Testis (tissue), 2 donors: ENCODE measurements at regions not wholly inside any gene's neighbourhood (a gene's known extent, or its start where the extent isn't known, plus 50 kb on each side); places are given as distances from the start of the nearest gene placed in this dataset.

ENCODE experiments used
- POLR2A ChIP-seq: fragments of 450-650 bp; IDR thresholded peaks from one replicate; pipeline ENCODE4 v1.6.1; 2017; ENCODE audit warnings: antibody characterized with exemption, mild to moderate bottlenecking, moderate library complexity
- TF ChIP-seq, protein P1 (sequence below), 3 experiments: fragments of 450-650 bp in 2 of 3; fragments of 200-600 bp in 1 of 3; sonication (generic) in 1 of 3; IDR thresholded peaks; one replicate each; pipeline ENCODE4 v1.5.1; 2016 to 2019; ENCODE audit warnings: antibody characterized with exemption in 3 of 3, mild to moderate bottlenecking in 2 of 3, moderate library complexity in 1 of 3

DNA sequence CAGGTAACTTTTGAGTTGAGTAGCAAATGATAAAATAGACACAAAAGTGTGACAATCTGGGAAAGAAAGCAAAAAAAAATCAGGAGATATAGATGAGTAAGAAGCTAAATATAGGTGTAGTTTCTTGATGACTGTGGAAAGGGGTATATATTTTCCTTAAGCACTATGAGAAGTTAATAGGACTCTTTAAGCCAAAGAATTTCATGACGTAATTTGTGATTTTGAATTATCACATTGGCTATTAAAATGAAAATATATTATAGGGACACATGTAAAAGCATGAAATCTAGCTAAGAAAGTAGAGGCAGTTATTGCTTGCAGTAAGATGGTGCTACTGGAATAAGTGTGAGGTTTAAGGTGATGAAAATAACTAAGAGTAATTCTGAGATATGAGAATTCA lies 759.1 kb downstream of the KCNT2 start:
- TF ChIP-seq, protein P1, sequence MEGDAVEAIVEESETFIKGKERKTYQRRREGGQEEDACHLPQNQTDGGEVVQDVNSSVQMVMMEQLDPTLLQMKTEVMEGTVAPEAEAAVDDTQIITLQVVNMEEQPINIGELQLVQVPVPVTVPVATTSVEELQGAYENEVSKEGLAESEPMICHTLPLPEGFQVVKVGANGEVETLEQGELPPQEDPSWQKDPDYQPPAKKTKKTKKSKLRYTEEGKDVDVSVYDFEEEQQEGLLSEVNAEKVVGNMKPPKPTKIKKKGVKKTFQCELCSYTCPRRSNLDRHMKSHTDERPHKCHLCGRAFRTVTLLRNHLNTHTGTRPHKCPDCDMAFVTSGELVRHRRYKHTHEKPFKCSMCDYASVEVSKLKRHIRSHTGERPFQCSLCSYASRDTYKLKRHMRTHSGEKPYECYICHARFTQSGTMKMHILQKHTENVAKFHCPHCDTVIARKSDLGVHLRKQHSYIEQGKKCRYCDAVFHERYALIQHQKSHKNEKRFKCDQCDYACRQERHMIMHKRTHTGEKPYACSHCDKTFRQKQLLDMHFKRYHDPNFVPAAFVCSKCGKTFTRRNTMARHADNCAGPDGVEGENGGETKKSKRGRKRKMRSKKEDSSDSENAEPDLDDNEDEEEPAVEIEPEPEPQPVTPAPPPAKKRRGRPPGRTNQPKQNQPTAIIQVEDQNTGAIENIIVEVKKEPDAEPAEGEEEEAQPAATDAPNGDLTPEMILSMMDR (IDR thresholded peaks at IDR 0.05): no peak
- no peak for TF ChIP-seq POLR2A
